A673 (cell line): ENCODE measurements at regions not wholly inside any gene's neighbourhood (a gene's known extent, or its start where the extent isn't known, plus 50 kb on each side); places are given as distances from the start of the nearest gene placed in this dataset.

Experiments
- EZH2 ChIP-seq: fragments of 200-600 bp; sonication (generic); IDR thresholded peaks from 2 replicates; pipeline ENCODE4 v1.6.1; 2017; ENCODE audit warnings: borderline replicate concordance, low read depth, mild to moderate bottlenecking, mixed read lengths, antibody characterized with exemption, low read length; ENCODE audit not compliant: poor library complexity, severe bottlenecking
- TF ChIP-seq, protein P1 (sequence below): fragments of 300-800, 200-600 bp; sonication (generic); conservative IDR thresholded peaks from 2 replicates; pipeline ENCODE4 v1.5.1; 2017; ENCODE audit warnings: low read depth, mild to moderate bottlenecking, antibody characterized with exemption, low read length, moderate library complexity, mixed read lengths

DNA sequence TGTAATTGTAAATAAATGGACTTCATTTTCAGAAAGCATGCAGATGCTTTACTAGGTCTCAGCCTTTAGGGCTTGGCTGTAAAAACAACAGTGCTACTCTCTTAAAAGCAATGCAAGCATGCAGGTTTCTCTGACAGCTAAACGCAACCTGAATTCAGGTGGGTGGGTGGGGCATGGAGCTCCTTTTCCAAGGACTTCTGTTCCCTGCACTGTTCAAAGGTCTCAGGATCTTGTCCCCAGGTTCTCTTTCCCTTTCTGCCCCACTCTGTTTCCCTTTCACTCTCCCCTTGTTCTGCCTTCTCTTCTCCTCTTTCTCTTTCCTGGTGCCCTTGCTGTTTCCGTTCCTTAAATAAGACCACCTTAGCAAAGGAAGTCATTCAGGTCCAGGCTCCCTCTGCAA, 1527.5 kb upstream of the SLC10A2 start:
- TF ChIP-seq, protein P1, sequence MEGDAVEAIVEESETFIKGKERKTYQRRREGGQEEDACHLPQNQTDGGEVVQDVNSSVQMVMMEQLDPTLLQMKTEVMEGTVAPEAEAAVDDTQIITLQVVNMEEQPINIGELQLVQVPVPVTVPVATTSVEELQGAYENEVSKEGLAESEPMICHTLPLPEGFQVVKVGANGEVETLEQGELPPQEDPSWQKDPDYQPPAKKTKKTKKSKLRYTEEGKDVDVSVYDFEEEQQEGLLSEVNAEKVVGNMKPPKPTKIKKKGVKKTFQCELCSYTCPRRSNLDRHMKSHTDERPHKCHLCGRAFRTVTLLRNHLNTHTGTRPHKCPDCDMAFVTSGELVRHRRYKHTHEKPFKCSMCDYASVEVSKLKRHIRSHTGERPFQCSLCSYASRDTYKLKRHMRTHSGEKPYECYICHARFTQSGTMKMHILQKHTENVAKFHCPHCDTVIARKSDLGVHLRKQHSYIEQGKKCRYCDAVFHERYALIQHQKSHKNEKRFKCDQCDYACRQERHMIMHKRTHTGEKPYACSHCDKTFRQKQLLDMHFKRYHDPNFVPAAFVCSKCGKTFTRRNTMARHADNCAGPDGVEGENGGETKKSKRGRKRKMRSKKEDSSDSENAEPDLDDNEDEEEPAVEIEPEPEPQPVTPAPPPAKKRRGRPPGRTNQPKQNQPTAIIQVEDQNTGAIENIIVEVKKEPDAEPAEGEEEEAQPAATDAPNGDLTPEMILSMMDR: no peak
- no peak for TF ChIP-seq EZH2
